HK-2 (cell line): ENCODE measurements at regions not wholly inside any gene's neighbourhood (a gene's known extent, or its start where the extent isn't known, plus 50 kb on each side); places are given as distances from the start of the nearest gene placed in this dataset.
"Not testable (repeated sequence)": the region's sequence is repeated elsewhere in the genome, so short reads cannot be mapped to it uniquely, and the experiment has no call there.

Experiments used
- DNase-seq: peaks from one replicate; pipeline ENCODE4 v3.0.0-alpha.2; 2018; ENCODE audit not compliant: unreplicated experiment

DNA sequence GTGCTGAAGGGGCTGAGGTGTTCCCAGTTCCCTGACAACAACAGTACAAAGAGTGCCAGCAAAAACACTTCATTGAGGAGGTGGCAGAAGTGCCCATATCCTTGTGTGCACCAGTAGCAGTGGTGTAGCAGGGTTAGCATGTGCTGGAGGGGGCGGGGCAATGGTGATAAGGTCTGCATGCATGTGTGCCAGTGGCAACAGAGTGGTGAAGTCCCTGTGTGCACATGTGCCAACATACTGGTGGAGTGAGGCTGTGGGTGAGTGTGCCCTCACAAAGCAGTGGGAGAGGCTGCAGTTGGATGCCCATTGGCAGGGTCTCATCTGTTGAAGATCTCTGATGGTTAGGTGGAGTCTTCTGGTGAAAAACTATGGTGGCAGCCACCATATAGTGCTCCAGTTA lies 994.6 kb downstream of the PCDH19 start:
- no peak for DNase-seq

- DNase-seq: no peak
These were observed 996.8 kb downstream of the PCDH19 start for GRCh38 chrX:99413317-99413716.

GRCh38 chrX:99398545-99398944 lies 1011.5 kb downstream of the PCDH19 start:
- no peak for DNase-seq

DNA sequence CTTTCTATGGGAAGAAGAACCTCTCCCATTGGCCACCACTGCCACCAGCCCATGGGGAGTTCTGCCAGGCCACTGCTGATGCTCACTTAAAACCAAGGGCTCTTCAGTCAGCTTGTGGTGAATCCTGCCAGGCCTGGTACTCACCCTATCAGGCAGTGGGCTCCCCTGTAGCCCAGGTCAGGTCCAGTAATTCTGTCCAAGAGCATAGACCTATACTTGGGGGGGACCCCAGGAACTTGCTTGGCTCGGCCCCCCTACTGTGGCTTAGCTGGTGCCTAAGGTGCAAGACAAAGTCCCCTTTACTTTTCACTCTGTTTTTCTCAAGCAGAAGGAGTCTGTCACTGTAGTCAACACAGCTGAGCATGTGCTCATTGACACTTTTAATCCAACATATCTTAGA lies 1012.2 kb downstream of the PCDH19 start:
- DNase-seq: no peak

DNA sequence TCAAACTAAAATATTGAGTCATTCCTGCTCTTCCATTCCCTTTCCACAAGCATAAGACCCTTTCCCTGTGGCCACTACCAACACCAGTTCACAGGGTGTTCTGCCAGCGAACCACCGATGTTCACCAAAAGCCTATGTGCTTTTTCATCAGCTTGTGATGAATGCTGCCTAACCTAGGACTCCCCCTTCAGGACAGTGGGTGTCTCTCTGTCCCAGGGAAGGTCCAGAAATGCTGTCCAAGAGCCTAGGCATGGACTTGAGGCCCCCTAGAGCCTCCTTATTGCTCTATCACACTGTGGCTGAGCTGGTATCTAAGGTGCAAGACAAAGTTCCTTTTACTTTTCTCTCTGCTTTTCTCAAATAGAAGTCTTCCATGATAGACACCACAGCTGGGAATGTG lies 1015.6 kb downstream of the PCDH19 start:
- no peak for DNase-seq

DNA sequence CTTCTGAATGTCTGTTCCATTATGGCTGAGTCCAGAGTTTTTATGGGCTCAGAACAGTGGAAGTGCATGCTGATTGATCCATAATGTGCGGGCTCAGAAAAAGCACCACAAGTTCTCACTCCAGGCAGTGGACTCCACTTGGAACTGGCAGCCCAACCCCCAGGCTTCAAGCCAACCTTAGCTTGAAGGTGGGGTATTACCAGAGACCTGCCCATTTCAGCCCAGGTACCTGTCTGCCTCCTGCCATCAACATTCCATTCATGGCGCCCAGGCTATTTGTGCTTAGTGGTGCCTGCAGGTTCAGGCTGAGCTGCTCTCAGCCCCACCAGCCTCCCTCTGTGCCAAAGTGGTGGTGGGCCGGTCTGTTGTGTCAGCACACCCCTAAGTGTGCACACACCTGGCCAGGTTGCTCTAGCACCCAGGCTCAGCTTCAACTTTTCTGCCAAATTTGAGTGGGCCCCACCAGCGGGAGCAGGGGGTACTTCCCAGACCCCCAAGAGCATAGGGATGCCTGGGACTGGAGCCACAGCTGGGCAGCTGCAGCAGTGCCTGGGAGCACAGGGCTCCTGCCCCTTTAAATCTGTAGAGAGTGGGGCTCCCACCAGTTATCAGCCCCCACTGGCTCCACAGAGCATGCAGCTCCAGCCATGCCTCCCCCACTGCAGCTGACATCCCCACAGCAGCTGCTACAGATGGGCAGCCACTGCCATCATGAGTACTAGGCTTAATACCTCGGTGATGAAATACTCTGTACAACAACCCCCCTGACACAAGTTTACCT lies 1025.3 kb downstream of the PCDH19 start:
- DNase-seq: no peak

DNA sequence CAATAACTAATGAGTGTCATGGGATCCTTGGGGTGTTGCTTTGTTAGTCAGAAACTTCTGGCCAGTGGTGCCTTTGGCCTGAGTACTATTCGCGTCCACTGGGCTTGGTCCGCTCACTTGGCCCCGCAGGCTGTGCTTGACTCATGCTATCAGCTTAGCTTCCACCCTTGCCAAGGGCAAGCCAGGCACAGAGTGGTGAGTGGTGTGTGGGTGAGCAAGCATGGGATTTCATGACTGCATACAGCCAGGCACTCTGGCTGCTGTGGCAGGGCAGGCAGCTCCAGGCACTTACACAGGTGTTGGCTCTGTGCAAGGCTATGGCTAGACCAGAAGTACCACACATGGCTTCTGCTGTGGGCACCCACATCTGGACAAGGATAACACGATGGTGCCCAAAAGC lies 1026.3 kb downstream of the PCDH19 start:
- DNase-seq: no peak

DNA sequence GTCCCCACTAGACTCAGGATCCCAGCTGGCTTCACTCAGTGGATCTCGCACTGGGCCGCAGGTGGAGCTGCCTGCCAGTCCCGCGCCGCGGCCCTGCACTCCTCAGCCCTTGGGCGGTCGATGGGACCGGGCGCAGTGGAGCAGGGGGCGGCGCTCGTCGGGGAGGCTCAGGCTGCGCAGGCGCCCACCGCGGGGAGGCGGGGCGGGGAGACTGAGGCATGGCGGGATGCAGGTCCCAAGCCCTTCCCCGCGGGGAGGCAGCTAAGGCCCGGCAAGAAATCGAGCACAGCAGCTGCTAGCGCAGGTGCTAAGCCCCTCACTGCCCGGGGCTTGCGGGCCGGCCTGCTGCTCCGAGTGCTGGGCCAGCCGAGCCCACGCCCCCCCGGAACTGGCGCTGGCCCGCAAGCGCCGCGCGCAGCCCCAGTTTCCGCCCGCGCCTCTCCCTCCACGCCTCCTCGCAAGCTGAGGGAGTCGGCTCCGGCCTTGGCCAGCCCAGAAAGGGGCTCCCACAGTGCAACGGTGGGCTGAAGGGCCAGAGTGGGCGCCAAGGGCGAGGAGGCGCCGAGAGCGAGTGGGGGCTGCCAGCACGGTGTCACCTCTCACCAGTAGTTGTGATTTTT lies 1038.0 kb downstream of the PCDH19 start:
- no peak for DNase-seq

DNA sequence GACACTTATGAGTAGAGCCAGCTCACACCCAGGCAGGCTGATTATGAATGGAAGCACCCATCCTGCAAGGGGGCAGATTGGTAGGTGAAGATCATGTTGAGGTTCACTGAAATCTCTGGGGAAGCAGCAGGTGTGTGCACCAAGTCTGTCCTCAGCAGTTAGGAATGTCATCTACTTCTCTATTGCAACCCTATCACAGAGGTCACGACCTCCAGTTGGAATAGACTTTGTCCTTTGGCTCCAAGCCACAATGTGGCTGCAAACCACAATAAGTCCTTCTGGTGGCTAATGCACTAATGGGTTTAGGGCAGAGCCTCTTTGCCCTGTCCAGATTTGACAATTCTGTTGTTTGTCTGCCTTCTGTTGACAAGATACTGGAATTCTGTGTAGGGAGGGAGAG lies 1056.7 kb downstream of the PCDH19 start:
- DNase-seq: no peak

DNA sequence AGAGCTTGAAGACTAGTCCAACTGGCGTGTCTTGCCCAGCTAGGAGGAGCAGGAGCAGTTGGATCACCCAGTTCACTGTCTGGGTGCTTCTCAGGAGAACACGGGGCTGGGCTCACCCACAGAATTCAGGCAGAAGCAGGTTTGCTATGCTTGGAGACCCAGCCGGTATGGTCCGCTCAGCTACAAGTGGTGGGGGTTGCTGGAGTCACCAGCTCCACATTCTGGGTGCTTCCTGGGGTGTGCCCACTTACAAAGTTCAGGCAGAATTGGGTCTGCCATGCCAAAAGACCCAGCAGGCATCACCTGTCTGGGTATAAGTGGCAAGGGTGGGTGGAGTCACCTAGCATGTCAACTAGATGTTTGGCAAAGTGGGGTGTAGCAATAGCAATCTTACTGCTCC lies 1061.8 kb downstream of the PCDH19 start:
- DNase-seq: no peak

DNA sequence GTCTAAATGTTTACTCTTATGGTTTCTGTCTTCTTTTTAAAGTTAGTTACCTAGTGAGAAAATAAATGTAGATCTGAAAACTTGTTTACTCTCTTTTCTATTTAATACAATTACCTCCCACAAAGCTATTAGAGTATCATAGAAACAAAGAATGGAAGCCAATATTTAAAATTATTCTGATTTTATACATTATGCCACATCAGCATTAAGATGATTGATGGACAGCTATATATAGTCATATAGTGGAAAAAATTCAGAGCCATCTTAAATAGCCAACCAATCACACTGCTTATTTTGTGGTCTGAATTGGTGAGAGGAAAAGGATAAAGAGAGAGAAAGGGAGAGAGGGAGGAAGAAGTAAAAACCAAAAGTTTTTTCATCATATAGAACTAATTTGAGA lies 1101.8 kb downstream of the PCDH19 start:
- no peak for DNase-seq

GRCh38 chrX:99305573-99305972 lies 1104.5 kb downstream of the PCDH19 start:
- DNase-seq: no peak

DNA sequence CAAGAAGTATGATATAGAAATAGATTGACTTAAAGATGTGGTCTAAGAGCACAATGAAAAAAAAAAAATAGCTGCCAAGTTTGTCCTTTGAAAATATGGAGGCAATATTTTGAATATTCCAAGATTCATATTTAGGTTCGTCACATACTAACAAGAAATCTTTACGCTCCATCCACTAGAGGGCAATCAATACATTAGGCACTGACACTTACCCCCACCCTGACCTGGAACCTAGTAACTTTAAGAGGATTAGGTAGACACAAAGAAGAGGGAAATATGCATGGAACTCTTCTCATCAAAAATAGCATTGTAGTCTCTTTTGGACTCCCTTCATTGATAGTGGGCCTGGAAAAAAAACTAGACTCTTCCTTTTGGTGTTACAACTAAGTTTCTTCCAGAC lies 1108.1 kb downstream of the PCDH19 start:
- DNase-seq: no peak

DNA sequence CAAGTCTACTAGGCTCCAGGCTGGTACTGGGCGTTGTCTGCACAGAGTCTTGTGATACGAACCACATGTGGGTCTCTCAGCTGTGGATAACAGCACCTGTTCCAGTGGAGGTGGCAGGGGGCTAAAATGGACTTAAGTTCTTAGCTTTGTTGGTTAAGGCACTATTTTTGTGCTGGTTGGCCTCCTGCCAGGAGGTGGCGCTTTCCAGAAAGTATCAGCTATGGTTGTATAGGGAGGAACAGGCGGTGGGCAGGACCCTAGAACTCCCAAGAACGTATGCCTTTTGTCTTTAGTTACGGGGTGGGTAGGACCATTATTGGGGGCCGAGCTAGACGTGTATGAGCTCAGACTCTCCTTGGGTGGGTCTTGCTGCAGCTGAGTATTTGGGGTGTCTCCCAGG lies 1138.4 kb downstream of the PCDH19 start:
- DNase-seq: no peak

- DNase-seq: no peak
These were observed 1143.8 kb downstream of the PCDH19 start for GRCh38 chrX:99266255-99266654.

GRCh38 chrX:99248180-99248579 lies 1161.9 kb downstream of the PCDH19 start:
- no peak for DNase-seq

DNA sequence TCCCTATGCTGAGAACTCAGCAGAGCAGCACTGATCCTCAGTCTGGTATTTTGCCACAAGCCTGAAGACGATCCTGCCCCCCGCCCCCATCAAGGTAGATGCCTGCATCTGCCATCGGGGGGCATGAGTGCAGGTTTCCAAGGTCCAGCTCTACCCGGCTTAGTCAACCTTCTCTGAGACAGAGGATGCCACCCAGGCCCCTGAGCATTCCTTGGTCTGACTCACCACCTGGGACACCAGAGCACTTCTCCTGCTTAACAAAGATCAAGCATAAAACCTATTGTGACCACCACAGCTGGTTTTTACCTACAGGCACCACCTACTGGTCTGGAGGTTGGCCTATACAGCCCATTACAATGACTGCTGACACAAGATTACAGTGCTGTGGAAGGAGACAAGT lies 1168.1 kb downstream of the PCDH19 start:
- no peak for DNase-seq

DNA sequence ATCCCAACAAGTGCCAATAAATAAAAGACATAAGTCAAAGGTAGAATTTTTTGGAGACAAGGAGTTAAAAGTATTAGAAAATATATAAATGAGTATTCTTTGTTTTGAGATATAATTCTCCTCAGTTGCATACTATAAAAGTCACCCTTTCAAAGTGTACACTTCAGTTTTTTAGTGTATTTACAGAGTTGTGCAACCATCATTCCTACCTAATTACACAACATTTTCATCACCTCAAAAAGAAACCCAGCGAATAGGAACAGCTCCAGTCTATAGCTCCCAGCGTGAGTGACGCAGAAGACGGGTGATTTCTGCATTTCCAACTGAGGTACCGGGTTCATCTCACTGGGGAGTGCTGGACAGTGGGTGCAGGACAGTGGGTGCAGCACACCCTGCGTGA lies 1175.7 kb downstream of the PCDH19 start:
- not testable (repeated sequence) for DNase-seq

- DNase-seq: no peak
These were observed 1217.7 kb downstream of the PCDH19 start for GRCh38 chrX:99192421-99192820.

GRCh38 chrX:99184153-99184552 lies 1225.9 kb downstream of the PCDH19 start:
- DNase-seq: no peak

DNA sequence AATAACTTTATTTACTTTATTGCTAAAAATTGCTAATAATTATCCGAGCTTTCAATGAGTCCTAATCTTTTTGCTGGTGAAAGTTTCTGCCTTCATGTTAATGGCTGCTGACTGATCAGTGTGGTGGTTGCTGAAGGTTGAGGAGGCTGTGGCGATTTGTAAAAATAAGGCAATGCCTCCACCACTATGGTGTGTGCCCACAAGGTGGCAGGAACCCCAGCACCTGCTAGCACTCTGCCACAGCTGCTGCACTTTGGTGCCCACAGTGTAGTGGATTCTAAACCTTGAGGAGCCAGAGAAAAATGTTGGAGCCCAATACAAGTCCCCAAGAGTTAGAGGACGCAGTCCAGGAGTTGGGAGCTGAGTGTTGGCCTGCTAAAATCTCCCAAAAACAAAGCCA lies 1237.1 kb downstream of the PCDH19 start:
- no peak for DNase-seq

DNA sequence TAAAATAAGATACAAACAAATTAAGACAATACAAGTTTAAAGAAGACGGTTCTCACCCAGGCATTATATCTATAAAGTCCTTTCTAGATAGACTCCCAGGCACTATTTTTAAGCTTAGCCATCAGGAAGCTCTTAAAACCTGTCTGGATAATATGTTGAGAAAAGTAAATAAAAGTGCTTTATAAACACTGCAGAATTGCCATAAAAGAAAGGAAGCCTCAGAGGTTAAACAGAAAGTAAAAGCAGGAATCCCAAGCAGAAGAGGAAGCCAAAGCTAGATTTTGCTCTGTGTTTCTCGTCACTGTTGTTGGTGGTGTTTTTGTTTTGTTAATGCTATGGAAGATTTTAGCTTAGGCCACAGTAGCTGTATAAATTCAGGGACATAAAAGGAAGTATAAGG lies 1267.3 kb downstream of the PCDH19 start:
- no peak for DNase-seq

- no peak for DNase-seq
These were observed 1272.6 kb downstream of the PCDH19 start for GRCh38 chrX:99137488-99137887.

- DNase-seq: no peak
These were observed 1293.1 kb downstream of the PCDH19 start for GRCh38 chrX:99117011-99117410.
